HG03469 (cell line): ENCODE measurements at regions not wholly inside any gene's neighbourhood (a gene's known extent, or its start where the extent isn't known, plus 50 kb on each side); places are given as distances from the start of the nearest gene placed in this dataset.
"Not testable (repeated sequence)": the region's sequence is repeated elsewhere in the genome, so short reads cannot be mapped to it uniquely, and the experiment has no call there.

Experiments
- ATAC-seq: cut with Tn5 transposase; IDR thresholded peaks from one replicate; pipeline ENCODE4 v1.9.1; 2021; ENCODE audit warnings: mild to moderate bottlenecking, moderate library complexity, moderate number of reproducible peaks; ENCODE audit not compliant: unreplicated experiment

GRCh38 chr10:28986117-28986792 is 302.6 kb upstream of the LYZL1 start:
- no peak for ATAC-seq

- ATAC-seq: no peak
Observed at GRCh38 chr10:28986856-28987255, 302.0 kb upstream of the LYZL1 start.

- ATAC-seq: no peak
Observed at GRCh38 chr10:28987555-28988320, 301.1 kb upstream of the LYZL1 start.

GRCh38 chr10:28988980-28989379 is 299.9 kb upstream of the LYZL1 start:
- ATAC-seq: no peak

GRCh38 chr10:28991333-28992270 is 297.3 kb upstream of the LYZL1 start:
- no peak for ATAC-seq

- no peak for ATAC-seq
Observed at GRCh38 chr10:28993056-28993455, 295.8 kb upstream of the LYZL1 start.

- ATAC-seq: no peak
Observed at GRCh38 chr10:28993861-28994260, 295.0 kb upstream of the LYZL1 start.

GRCh38 chr10:28994802-28995201 is 294.1 kb upstream of the LYZL1 start:
- not testable (repeated sequence) for ATAC-seq

- no peak for ATAC-seq
Observed at GRCh38 chr10:28995497-28995896, 293.4 kb upstream of the LYZL1 start.

- ATAC-seq: no peak
Observed at GRCh38 chr10:28996345-28996744, 292.5 kb upstream of the LYZL1 start.

GRCh38 chr10:28996947-28997551 is 291.8 kb upstream of the LYZL1 start:
- no peak for ATAC-seq

- no peak for ATAC-seq
Observed at GRCh38 chr10:28997734-28998133, 291.1 kb upstream of the LYZL1 start.

GRCh38 chr10:29001801-29002200 is 287.1 kb upstream of the LYZL1 start:
- ATAC-seq: no peak

- ATAC-seq: not testable (repeated sequence)
Observed at GRCh38 chr10:29003014-29003413, 285.9 kb upstream of the LYZL1 start.

- no peak for ATAC-seq
Observed at GRCh38 chr10:29005988-29006387, 282.9 kb upstream of the LYZL1 start.

GRCh38 chr10:29007370-29007747 is 281.5 kb upstream of the LYZL1 start:
- ATAC-seq: no peak

- no peak for ATAC-seq
Observed at GRCh38 chr10:29007748-29008610, 280.9 kb upstream of the LYZL1 start.

GRCh38 chr10:29009464-29009863 is 279.4 kb upstream of the LYZL1 start:
- no peak for ATAC-seq

- ATAC-seq: no peak
Observed at GRCh38 chr10:29011516-29011915, 277.4 kb upstream of the LYZL1 start.

GRCh38 chr10:29012926-29013554 is 275.8 kb upstream of the LYZL1 start:
- no peak for ATAC-seq
